OCI-LY1 (cell line): ENCODE measurements at regions not wholly inside any gene's neighbourhood (a gene's known extent, or its start where the extent isn't known, plus 50 kb on each side); places are given as distances from the start of the nearest gene placed in this dataset.

ENCODE experiments used
- CTCF ChIP-seq: fragments of 200-600 bp; sonication (generic), shearing (Covaris generic); IDR thresholded peaks from 2 replicates; pipeline ENCODE4 v1.5.1; 2017; ENCODE audit warnings: mild to moderate bottlenecking, antibody characterized with exemption, low read length, moderate library complexity, mixed read lengths
- EZH2 ChIP-seq: fragments of 200-600 bp; sonication (generic), shearing (Covaris generic); IDR thresholded peaks from 2 replicates; pipeline ENCODE4 v1.8.0; 2017; ENCODE audit warnings: borderline replicate concordance, mixed run types, mild to moderate bottlenecking, antibody characterized with exemption, low read length, moderate library complexity, mixed read lengths

- TF ChIP-seq CTCF (no peak), EZH2 (no peak)
Measured at GRCh38 chr2:164285576-164285975, 335.7 kb downstream of the GRB14 start.
